IMR-90 (cell line): ENCODE measurements at regions not wholly inside any gene's neighbourhood (a gene's known extent, or its start where the extent isn't known, plus 50 kb on each side); places are given as distances from the start of the nearest gene placed in this dataset.

Source experiments
- CEBPB ChIP-seq: IDR thresholded peaks from 2 replicates; pipeline ENCODE4 v1.6.1; 2012; ENCODE audit warnings: low read depth, low read length, improper control_type of control experiment
- MXI1 ChIP-seq: IDR thresholded peaks from 2 replicates; pipeline ENCODE4 v1.6.1; 2012; ENCODE audit warnings: low read depth, mild to moderate bottlenecking, low read length, moderate library complexity, borderline replicate concordance
- POLR2A ChIP-seq: IDR thresholded peaks from 2 replicates; pipeline ENCODE4 v1.6.1; 2012; ENCODE audit warnings: mild to moderate bottlenecking, low read depth, low read length
- RCOR1 ChIP-seq: IDR thresholded peaks from 2 replicates; pipeline ENCODE4 v1.6.1; 2012; ENCODE audit warnings: mild to moderate bottlenecking, low read length, improper control_type of control experiment; ENCODE audit not compliant: insufficient replicate concordance
- SMC3 ChIP-seq: fragments of 150-350 bp; IDR thresholded peaks from 2 replicates; pipeline ENCODE4 v1.6.1; 2016; ENCODE audit warnings: low read depth, mild to moderate bottlenecking, antibody characterized with exemption, low read length, moderate library complexity
- TF ChIP-seq, protein P1 (sequence below): conservative IDR thresholded peaks from 2 replicates; pipeline ENCODE4 v1.5.1; 2012; ENCODE audit warnings: mild to moderate bottlenecking, low read depth, low read length, improper control_type of control experiment
- TF ChIP-seq, protein P2 (sequence below): fragments of 150-350 bp; IDR thresholded peaks from 2 replicates; pipeline ENCODE4 v1.6.1; 2016; ENCODE audit warnings: low read depth, mild to moderate bottlenecking, low read length, moderate library complexity, borderline replicate concordance

DNA sequence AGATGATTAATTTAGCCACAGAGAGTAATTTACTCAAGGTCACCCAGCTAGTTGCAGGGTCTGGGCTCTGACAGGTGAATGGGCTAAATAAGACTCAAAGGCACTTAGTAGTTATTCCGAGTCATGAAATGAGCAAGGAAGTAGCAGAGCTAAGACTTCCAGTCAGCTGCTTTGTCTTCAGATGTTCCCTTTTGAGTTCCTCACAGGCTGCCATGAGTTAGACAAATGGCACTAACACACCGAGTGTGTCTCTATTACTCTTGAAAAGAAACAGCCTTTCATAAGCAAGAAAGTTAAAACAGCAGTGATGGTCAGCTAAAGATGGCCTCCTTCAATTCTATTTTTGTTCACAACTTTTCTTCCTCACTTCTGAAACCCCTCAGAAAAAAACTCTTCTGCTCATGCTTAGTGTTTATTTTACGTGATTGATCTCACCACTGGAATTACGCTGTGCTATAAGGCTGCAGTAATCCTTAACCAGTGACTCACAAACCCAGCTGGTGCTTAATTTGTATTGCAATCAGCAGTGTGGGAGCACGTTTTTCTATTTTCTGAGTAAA is 389.1 kb downstream of the AASDHPPT start:
- TF ChIP-seq, protein P1, sequence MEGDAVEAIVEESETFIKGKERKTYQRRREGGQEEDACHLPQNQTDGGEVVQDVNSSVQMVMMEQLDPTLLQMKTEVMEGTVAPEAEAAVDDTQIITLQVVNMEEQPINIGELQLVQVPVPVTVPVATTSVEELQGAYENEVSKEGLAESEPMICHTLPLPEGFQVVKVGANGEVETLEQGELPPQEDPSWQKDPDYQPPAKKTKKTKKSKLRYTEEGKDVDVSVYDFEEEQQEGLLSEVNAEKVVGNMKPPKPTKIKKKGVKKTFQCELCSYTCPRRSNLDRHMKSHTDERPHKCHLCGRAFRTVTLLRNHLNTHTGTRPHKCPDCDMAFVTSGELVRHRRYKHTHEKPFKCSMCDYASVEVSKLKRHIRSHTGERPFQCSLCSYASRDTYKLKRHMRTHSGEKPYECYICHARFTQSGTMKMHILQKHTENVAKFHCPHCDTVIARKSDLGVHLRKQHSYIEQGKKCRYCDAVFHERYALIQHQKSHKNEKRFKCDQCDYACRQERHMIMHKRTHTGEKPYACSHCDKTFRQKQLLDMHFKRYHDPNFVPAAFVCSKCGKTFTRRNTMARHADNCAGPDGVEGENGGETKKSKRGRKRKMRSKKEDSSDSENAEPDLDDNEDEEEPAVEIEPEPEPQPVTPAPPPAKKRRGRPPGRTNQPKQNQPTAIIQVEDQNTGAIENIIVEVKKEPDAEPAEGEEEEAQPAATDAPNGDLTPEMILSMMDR: no peak
- TF ChIP-seq RCOR1: no peak
- TF ChIP-seq POLR2A: no peak
- TF ChIP-seq, protein P2, sequence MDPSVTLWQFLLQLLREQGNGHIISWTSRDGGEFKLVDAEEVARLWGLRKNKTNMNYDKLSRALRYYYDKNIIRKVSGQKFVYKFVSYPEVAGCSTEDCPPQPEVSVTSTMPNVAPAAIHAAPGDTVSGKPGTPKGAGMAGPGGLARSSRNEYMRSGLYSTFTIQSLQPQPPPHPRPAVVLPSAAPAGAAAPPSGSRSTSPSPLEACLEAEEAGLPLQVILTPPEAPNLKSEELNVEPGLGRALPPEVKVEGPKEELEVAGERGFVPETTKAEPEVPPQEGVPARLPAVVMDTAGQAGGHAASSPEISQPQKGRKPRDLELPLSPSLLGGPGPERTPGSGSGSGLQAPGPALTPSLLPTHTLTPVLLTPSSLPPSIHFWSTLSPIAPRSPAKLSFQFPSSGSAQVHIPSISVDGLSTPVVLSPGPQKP: no peak
- no peak for TF ChIP-seq MXI1
- TF ChIP-seq SMC3: no peak
- TF ChIP-seq CEBPB: peak; percentile 78
